WTC11 (cell line): ENCODE measurements at regions not wholly inside any gene's neighbourhood (a gene's known extent, or its start where the extent isn't known, plus 50 kb on each side); places are given as distances from the start of the nearest gene placed in this dataset.

Source experiments
- TF ChIP-seq, protein P1 (sequence below): fragments of 200-600 bp; IDR thresholded peaks from 2 replicates; pipeline ENCODE4 v1.8.0; 2022; ENCODE audit warnings: antibody characterized with exemption
- TF ChIP-seq, protein P2 (sequence below): sonication (generic); formaldehyde crosslinking; IDR thresholded peaks from 2 replicates; pipeline ENCODE4 v1.8.1; 2023; ENCODE audit warnings: mild to moderate bottlenecking, missing genetic modification reagents, moderate library complexity

DNA sequence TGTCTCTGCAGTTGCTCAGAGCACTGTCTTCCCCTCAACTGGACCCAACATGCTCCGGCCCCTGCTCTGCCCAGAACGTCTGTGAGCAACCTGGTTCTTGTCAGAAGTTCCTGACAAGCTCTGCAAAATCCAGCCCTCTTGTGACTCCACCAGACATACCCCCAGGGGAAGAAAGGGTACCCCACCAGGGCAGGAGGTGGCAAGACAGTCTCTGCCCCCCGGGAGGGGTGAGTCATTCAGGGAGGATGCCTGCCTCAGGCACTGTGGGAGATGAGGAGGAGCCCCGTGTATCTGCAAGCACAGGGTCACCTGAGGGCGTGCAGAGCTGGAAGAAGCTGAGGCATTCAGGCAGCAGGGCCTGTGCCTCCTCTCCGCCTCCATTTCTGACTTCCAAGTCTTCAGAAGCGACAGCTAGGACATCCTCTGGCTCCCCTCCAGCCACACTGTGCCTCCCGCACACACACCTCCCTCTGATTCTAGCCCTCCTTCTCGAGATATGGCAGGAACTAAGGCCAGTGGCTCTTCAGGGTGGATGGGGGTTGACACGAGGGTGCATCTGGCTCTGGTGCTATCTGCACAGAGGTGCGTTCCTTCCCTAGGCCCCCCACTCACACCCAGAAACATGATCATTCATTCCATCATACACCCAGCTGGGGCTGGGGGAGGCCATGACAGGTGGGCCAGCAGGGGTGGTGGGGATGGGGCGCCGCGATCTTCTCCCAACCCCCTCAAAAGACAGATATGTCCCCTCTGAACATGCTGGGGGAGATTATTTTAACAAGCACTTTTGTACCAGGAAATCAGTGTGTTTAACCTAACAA is 222.2 kb downstream of the CYP26B1 start:
- TF ChIP-seq, protein P1, sequence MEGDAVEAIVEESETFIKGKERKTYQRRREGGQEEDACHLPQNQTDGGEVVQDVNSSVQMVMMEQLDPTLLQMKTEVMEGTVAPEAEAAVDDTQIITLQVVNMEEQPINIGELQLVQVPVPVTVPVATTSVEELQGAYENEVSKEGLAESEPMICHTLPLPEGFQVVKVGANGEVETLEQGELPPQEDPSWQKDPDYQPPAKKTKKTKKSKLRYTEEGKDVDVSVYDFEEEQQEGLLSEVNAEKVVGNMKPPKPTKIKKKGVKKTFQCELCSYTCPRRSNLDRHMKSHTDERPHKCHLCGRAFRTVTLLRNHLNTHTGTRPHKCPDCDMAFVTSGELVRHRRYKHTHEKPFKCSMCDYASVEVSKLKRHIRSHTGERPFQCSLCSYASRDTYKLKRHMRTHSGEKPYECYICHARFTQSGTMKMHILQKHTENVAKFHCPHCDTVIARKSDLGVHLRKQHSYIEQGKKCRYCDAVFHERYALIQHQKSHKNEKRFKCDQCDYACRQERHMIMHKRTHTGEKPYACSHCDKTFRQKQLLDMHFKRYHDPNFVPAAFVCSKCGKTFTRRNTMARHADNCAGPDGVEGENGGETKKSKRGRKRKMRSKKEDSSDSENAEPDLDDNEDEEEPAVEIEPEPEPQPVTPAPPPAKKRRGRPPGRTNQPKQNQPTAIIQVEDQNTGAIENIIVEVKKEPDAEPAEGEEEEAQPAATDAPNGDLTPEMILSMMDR, result no peak
- TF ChIP-seq, protein P2, sequence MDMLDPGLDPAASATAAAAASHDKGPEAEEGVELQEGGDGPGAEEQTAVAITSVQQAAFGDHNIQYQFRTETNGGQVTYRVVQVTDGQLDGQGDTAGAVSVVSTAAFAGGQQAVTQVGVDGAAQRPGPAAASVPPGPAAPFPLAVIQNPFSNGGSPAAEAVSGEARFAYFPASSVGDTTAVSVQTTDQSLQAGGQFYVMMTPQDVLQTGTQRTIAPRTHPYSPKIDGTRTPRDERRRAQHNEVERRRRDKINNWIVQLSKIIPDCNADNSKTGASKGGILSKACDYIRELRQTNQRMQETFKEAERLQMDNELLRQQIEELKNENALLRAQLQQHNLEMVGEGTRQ (CRISPR knock-in tag), result no peak
